ENCODE measurements at regions not wholly inside any gene's neighbourhood (a gene's known extent, or its start where the extent isn't known, plus 50 kb on each side); places are given as distances from the start of the nearest gene placed in this dataset.

DNA sequence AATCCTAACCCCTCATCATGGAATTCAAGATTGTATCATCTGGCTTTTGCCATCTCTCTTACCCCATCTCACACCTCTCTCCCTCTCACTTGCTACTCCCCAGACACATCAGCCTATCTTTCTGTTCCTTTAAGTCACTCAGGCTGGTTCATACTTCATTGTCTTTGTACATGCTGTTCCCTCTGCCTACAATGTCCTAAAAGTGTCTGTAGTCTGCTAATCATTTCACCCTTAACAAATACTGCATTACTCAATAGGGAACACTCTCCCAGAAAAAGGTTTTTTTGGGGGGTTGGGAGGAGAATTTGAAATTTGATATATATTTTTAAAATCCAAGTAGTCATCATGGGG is 146.2 kb upstream of the KLF7 start:
- no peak for ATAC-seq (replicated peaks)
- H3K4me1 Mint-ChIP-seq, result peaks cover 23% of the 10 kb centered on the region
- no peaks in the 10 kb centered on the region for H3K9me3 Mint-ChIP-seq
- peak overlapping the region; percentile 57 for H3K4me3 Mint-ChIP-seq
- peaks cover under 1% of the 10 kb centered on the region for H3K27me3 Mint-ChIP-seq
- H3K36me3 Mint-ChIP-seq (ENCODE audit: low read depth), result no peaks in the 10 kb centered on the region
- H3K27ac Mint-ChIP-seq, result peak overlapping the region; percentile 68

DNA sequence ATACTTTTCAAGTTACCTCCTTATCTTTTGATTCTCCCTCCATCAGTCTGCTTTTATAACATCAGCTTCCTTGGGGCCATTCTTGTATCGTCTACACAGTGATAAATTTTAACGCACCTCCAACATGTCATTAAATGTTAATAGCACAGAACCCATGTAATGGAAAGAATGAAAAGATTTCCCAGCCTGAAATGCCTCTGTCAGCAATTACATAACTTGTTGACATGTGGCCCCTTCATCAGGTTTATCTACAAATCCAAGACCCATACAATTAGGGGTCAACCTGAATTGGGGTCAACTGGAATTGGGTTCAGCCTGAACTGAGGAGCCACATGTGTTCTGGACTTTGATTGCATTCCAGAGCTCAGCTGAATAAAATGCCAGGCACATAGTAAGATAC is 148.2 kb upstream of the KLF7 start:
- peaks cover 2% of the 10 kb centered on the region for H3K27me3 Mint-ChIP-seq
- H3K27ac Mint-ChIP-seq, result no peak overlapping the region
- peaks cover 31% of the 10 kb centered on the region for H3K4me1 Mint-ChIP-seq
- H3K36me3 Mint-ChIP-seq (ENCODE audit: low read depth), result no peaks in the 10 kb centered on the region
- no peak for ATAC-seq (replicated peaks)
- H3K9me3 Mint-ChIP-seq, result no peaks in the 10 kb centered on the region
- H3K4me3 Mint-ChIP-seq, result no peak overlapping the region

DNA sequence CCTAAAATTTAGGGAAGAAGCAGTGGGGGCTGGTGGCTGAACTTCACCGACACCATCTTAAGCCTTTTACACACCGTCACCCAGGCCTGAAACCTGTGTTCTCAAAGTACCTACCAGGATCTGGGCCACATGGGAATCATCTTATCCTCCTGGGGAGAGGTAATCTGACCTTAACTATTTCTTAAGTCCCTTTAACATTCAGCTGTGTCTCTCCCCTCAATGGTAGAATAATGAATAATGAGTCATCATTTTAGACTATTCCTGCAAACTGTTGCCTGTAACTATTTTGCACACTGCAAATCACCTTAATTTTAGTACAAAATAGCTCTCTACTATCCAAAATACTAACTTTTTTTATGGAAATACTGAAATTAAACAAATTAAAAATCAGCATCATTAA is 149.4 kb upstream of the KLF7 start:
- Mint-ChIP-seq H3K36me3 (ENCODE audit: low read depth) (no peaks in the 10 kb centered on the region), H3K27ac (no peak overlapping the region), H3K27me3 (peaks cover 2% of the 10 kb centered on the region), H3K4me1 (peaks cover 34% of the 10 kb centered on the region), H3K4me3 (no peak overlapping the region), H3K9me3 (no peaks in the 10 kb centered on the region)
- ATAC-seq (replicated peaks), result no peak

DNA sequence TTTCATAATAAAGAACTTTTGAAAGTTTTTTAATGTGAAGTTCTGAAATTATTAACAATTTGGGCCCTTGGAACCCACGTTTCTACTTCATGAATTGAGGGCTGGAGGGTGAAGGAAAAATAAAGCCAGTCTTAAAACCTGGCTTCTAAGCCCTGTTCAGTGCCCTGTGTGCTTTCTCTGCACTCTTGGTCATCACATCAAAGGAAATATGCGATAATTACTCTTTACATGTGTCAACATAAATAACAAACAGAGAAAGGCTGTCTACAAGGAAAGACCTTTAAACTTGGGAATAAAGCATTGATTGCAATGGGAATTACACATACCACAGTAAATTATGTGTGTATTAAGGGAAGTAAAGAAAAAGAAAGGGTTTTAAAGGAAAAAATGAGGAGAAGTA is 150.7 kb upstream of the KLF7 start:
- Mint-ChIP-seq H3K27me3 (peaks cover 2% of the 10 kb centered on the region), H3K9me3 (no peaks in the 10 kb centered on the region), H3K4me1 (peaks cover 29% of the 10 kb centered on the region), H3K27ac (peak overlapping the region; percentile 88), H3K36me3 (ENCODE audit: low read depth) (no peaks in the 10 kb centered on the region), H3K4me3 (peak overlapping the region; percentile 51)
- ATAC-seq (replicated peaks), result no peak

DNA sequence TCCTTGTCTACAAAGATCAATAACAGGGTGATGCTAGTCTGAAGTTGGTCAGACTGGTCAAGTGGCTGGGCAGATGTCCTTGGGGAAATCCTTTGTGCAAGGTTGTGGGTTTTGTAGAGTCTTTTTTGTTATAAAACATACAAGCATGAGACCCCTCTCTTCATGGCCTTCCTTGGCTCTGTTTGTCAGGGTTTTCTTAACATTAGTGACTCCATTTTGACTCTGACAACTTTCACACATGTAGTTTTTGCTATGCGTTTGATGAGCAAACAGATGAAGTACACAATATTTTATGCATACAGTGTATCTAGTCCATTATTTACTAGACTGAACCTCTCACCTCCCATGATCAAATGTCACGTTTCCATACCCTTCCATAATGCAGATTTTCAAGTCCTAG is 151.2 kb upstream of the KLF7 start:
- Mint-ChIP-seq H3K27ac (peak overlapping the region; percentile 88), H3K9me3 (no peaks in the 10 kb centered on the region), H3K36me3 (ENCODE audit: low read depth) (no peaks in the 10 kb centered on the region), H3K4me3 (peak overlapping the region; percentile 51), H3K27me3 (peaks cover 2% of the 10 kb centered on the region), H3K4me1 (peaks cover 27% of the 10 kb centered on the region)
- ATAC-seq (replicated peaks), result no peak

DNA sequence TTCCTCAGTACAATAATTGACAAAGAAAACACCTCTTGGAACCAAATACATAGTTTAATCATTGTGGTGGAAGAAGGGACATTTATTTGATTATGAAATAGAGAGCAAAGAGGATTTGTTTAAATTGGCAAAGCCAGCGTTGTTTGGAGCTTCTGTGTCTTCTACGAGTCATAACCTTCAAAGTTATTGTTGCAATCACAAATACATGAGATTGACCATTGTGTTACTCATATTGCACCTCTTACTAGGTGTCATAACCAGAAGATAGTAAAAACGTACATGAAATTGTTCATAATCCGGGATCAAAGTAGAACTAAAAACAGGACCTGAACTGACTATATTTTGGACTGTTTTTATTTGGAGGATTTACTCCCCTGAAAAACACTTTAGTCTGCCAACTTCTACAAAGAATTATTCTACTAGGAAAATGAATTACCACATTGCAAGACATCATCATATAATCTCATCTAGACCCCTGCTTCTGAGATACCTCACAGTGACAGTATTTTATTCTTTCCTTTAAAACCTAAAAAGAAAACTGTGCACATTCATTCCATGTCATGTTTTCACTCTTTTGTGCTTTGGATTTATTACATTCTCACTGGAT is 151.7 kb upstream of the KLF7 start:
- ATAC-seq (replicated peaks), result peak; percentile 87
- H3K4me1 Mint-ChIP-seq, result peaks cover 25% of the 10 kb centered on the region
- H3K27ac Mint-ChIP-seq, result peak overlapping the region; percentile 88
- H3K27me3 Mint-ChIP-seq, result peaks cover 2% of the 10 kb centered on the region
- no peaks in the 10 kb centered on the region for H3K9me3 Mint-ChIP-seq
- no peaks in the 10 kb centered on the region for H3K36me3 Mint-ChIP-seq (ENCODE audit: low read depth)
- peak overlapping the region; percentile 51 for H3K4me3 Mint-ChIP-seq

DNA sequence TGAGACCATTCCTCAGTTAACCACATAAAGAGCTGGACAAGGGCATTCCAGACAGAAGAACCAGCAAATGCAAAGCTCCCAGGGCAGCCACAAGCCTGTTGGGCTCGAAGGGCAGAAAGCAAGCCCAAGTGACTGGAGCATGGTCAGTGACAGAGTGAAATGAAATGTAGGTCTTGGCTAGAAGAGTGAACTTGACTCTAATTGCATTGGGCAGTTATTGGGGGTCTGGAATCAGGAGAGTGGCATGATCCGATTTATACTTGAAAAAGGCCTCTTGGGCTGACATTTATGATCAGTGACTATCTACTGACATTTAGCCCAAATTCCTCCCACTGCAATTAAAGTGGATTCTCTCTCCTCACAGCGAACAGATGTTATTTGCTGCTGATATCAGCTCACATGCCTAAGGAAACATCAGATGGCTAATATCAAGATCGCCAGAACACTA is 152.5 kb upstream of the KLF7 start:
- Mint-ChIP-seq H3K9me3 (no peaks in the 10 kb centered on the region), H3K36me3 (ENCODE audit: low read depth) (no peaks in the 10 kb centered on the region), H3K27ac (peak overlapping the region; percentile 88), H3K4me1 (peaks cover 25% of the 10 kb centered on the region), H3K27me3 (peaks cover 2% of the 10 kb centered on the region), H3K4me3 (peak overlapping the region; percentile 51)
- ATAC-seq (replicated peaks), result no peak

DNA sequence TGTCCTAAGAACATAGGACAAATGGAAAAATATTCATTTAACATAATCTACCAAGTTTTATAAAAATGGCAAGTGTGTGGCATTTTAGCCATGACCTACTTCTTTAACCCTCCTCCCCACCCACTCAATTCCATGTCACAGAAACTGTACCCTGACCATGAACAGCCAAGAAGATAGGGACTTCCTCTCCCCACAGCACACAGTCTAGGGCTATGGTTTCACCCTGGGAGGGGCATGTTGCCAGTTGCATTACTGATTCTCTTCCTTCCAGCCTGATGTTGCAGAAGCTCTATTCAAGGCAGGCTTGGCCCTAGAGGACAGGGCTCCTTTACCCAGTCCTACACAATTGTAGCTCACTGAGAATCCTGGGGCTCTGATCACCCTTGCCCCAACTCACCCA is 153.6 kb upstream of the KLF7 start:
- Mint-ChIP-seq H3K9me3 (no peaks in the 10 kb centered on the region), H3K27ac (peak overlapping the region; percentile 88), H3K27me3 (peaks cover 2% of the 10 kb centered on the region), H3K4me1 (peaks cover 25% of the 10 kb centered on the region), H3K36me3 (ENCODE audit: low read depth) (no peaks in the 10 kb centered on the region), H3K4me3 (peak overlapping the region; percentile 32)
- peak; percentile 66 for ATAC-seq (replicated peaks)

DNA sequence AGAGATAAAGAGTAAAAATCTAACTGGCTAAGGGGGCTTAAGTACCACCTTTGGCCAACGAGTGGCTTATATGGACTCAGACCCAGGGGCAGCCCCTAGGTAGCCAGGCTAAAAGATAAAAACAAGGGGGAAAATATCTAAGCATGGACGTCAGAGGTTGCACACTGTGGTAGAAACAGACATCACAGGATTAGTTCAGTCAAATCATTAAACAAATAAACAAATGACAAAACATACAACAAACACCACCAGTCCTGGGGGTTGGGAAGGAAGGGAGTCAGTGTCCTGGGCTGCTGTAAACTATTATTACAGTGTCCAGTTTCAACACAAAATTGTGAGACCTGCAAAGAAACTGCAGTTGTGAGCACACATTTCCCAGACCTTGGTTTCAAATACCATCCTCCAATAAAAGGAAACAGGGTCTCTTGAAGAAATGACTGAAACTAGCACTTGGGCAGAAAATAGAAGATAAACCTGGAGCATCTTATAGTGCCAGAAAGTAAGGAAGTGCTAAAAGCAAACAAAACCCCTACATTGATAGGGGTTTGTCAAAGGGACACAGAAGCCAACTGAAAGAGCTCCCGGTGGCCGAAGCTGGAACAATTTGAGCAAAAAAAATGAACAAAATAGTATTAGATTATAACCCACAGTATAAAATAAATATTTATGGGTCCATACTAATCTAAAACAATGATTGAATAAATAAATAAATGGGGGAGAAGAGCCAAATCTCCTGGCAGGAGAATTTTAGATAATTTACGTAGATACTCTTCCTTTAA is 154.8 kb upstream of the KLF7 start:
- Mint-ChIP-seq H3K9me3 (no peaks in the 10 kb centered on the region), H3K27me3 (peaks cover 2% of the 10 kb centered on the region), H3K36me3 (ENCODE audit: low read depth) (no peaks in the 10 kb centered on the region), H3K4me3 (no peak overlapping the region), H3K4me1 (peaks cover 25% of the 10 kb centered on the region), H3K27ac (no peak overlapping the region)
- no peak for ATAC-seq (replicated peaks)

DNA sequence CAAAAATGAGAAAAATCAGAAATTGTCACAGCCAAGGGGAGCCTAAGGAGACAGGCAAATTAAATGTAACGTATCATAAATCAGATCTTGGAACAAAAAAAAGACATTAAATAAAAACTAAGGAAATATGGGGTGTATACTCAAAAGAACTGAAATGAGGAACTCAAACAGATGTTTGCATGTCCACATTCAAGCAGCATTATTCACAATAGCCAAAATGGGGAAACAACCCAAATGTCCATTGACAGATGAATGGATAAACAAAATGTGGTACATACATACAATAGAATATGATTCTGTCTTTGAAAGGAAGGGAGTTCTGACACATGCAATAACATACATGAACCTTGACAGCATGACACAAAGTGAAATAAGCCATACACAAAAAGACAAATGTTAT is 155.8 kb upstream of the KLF7 start:
- peaks cover 23% of the 10 kb centered on the region for H3K4me1 Mint-ChIP-seq
- ATAC-seq (replicated peaks), result no peak
- no peak overlapping the region for H3K4me3 Mint-ChIP-seq
- H3K27me3 Mint-ChIP-seq, result peaks cover 2% of the 10 kb centered on the region
- no peaks in the 10 kb centered on the region for H3K36me3 Mint-ChIP-seq (ENCODE audit: low read depth)
- H3K27ac Mint-ChIP-seq, result no peak overlapping the region
- H3K9me3 Mint-ChIP-seq, result no peaks in the 10 kb centered on the region

DNA sequence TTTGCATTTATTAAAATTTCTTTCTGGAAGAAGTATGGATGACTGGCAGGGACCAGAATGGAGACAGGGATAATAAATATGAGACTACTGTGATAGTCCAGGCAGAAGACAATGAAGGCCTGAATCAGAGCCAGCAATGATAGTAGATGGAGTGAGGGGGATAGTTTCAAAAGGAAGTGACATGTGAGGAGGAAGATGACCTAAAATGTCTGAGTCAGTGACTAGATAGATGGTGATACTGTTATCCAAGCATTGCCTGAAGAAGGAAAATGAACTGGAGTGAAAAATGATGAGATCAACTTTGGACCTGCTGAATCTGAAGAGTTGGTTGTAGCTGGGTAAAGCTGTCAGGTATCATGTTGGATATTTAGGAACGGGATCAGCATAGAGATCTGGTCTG is 158.3 kb upstream of the KLF7 start:
- Mint-ChIP-seq H3K27ac (no peak overlapping the region), H3K4me1 (peaks cover 21% of the 10 kb centered on the region), H3K9me3 (no peaks in the 10 kb centered on the region), H3K27me3 (no peaks in the 10 kb centered on the region), H3K4me3 (no peak overlapping the region), H3K36me3 (ENCODE audit: low read depth) (no peaks in the 10 kb centered on the region)
- ATAC-seq (replicated peaks), result no peak

DNA sequence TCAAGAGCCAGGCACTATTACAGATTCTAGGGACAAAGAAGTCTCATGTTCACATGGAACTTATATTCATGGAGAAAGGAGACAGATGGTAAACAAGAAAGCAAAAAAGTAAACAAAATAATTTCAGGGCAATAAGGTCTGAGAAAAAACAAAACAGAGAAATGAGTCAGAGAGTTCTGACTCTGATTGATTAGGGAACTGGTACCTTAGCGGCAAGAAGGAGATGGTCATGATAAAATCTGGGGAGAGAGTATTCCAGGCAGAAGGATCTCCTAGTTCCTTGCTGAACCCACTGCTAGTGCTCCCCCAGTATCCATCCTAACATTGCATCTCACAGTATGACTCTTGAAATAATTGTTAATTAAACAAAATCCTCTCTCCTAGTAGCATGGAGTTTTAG is 161.8 kb upstream of the KLF7 start:
- H3K4me3 Mint-ChIP-seq, result no peak overlapping the region
- H3K27ac Mint-ChIP-seq, result peak overlapping the region; percentile 42
- H3K36me3 Mint-ChIP-seq (ENCODE audit: low read depth), result no peaks in the 10 kb centered on the region
- no peak for ATAC-seq (replicated peaks)
- no peaks in the 10 kb centered on the region for H3K27me3 Mint-ChIP-seq
- H3K4me1 Mint-ChIP-seq, result peaks cover 33% of the 10 kb centered on the region
- H3K9me3 Mint-ChIP-seq, result no peaks in the 10 kb centered on the region

DNA sequence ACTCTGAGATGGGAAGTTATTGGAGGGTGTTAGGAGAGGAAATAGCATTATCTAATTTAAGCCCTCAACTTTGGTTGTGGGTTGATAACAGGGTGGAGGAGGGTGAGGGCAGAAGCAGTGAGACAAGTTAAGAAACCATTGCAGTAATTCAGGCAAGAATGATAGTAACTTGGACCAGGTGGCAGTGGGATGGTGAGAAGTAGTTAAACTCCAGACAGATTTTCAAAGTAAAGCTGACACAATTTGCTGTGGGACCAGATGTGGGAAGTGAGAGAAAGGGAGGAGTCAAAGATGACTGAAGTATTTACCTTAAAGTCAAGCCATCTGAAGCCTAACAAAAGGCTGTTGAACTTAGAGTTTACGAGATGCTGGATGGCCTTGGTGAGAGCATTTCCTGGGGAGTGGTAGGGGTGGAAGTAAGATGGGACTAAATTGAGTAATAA is 163.2 kb upstream of the KLF7 start:
- ATAC-seq (replicated peaks), result peak; percentile 15
- no peaks in the 10 kb centered on the region for H3K36me3 Mint-ChIP-seq (ENCODE audit: low read depth)
- H3K4me1 Mint-ChIP-seq, result peaks cover 45% of the 10 kb centered on the region
- peak overlapping the region; percentile 67 for H3K4me3 Mint-ChIP-seq
- no peaks in the 10 kb centered on the region for H3K9me3 Mint-ChIP-seq
- no peaks in the 10 kb centered on the region for H3K27me3 Mint-ChIP-seq
- H3K27ac Mint-ChIP-seq, result peak overlapping the region; percentile 85

DNA sequence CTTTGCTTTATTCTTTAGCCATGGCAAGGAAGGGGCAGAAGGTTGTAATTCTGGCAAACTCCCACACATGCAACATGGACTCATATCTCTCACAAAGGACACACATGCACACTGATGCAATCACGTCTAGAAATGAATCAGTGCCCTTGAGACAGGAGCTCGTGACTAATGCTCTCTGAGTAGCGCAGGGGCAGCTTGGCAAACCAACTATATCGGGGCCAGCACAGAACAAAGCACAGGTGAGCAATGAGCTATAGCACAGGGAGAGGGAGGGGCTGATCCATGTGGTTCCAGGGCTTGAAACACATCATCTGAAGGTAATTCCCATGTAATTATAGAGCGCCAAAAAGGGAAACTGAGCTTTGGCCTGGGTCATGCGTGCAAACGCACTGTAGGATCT is 165.2 kb upstream of the KLF7 start:
- Mint-ChIP-seq H3K27ac (peak overlapping the region; percentile 93), H3K4me1 (peaks cover 59% of the 10 kb centered on the region), H3K36me3 (ENCODE audit: low read depth) (no peaks in the 10 kb centered on the region), H3K9me3 (no peaks in the 10 kb centered on the region), H3K27me3 (no peaks in the 10 kb centered on the region), H3K4me3 (peak overlapping the region; percentile 75)
- ATAC-seq (replicated peaks), result peak; percentile 72

DNA sequence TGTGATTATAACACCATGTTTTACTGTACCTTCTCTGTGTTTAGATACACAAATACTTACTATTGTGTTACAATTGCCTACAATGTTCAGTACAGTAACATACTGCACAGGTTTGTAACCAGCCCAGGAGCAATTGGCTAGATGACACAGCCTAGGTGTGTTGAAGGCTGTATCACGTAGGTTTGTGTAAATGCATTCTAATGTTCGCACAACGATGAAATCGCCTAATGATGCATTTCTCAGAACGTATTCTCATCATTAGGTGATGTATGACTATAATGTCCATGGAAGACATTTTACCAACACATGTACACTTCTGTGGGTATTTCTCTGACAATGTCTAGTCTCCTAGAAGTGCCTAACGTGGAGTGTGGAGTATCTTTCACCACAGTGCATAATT is 165.9 kb upstream of the KLF7 start:
- Mint-ChIP-seq H3K9me3 (no peaks in the 10 kb centered on the region), H3K27ac (peak overlapping the region; percentile 93), H3K36me3 (ENCODE audit: low read depth) (no peaks in the 10 kb centered on the region), H3K4me3 (peak overlapping the region; percentile 75), H3K27me3 (no peaks in the 10 kb centered on the region), H3K4me1 (peaks cover 59% of the 10 kb centered on the region)
- no peak for ATAC-seq (replicated peaks)

Data from activated T-helper 17 cell treated with anti-CD3 and anti-CD28 coated beads, Interleukin-2, amount 50 U/mL, for 72 hours (primary cell).